PC-3 (cell line): ENCODE measurements at regions not wholly inside any gene's neighbourhood (a gene's known extent, or its start where the extent isn't known, plus 50 kb on each side); places are given as distances from the start of the nearest gene placed in this dataset.

Experiments
- CTCF ChIP-seq: fragments of 300-600 bp; sonication (generic); conservative IDR thresholded peaks from 2 replicates; pipeline ENCODE4 v1.5.1; 2017; ENCODE audit warnings: antibody characterized with exemption, low read depth, mild to moderate bottlenecking, low read length
- EZH2 ChIP-seq: fragments of 300-600 bp; sonication (generic); IDR thresholded peaks from one replicate; pipeline ENCODE4 v1.6.1; 2017; ENCODE audit warnings: antibody characterized with exemption, mild to moderate bottlenecking, low read length; ENCODE audit not compliant: unreplicated experiment

DNA sequence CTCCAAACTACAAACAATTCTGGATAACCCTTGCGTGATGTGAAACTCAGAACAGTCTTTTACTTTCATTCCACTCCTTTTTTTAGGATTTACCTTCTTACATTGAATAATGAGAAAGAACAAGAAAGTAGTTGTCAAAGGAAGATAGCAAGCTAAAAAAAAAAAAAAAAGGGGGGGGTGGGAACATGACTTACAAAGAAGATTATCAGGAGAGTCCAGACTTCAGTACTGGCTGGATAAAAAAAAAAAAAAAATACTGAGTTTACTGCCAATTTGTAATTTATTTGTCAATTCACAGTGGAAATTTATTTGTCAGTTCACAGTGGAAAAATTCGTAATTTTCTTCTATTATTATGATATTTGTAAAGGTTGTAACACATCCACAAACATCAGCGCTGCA lies 792.4 kb upstream of the SLITRK5 start:
- TF ChIP-seq CTCF (no peak), EZH2 (no peak)
